ENCODE measurements at regions not wholly inside any gene's neighbourhood (a gene's known extent, or its start where the extent isn't known, plus 50 kb on each side); places are given as distances from the start of the nearest gene placed in this dataset.
A peak's percentile ranks its signal among the peaks of the same experiment; 100 is the strongest.

- TF ChIP-seq CTCF (conservative IDR thresholded peaks at IDR 0.05 in 1 of 2, IDR thresholded peaks at IDR 0.05 in 1 of 2; ENCODE audit: low read depth in 1 of 2, low read length in 2 of 2) = peak in 1 of 2 donors; percentile 12
- no peak for TF ChIP-seq EZH2 (IDR thresholded peaks at IDR 0.05; ENCODE audit: low read length, missing control alignments)
These were observed 136.4 kb upstream of the GPC1 start for GRCh38 chr2:240298803-240299709.
